Brain microvascular endothelial cell (primary cell): ENCODE measurements at regions not wholly inside any gene's neighbourhood (a gene's known extent, or its start where the extent isn't known, plus 50 kb on each side); places are given as distances from the start of the nearest gene placed in this dataset.

Experiments
- DNase-seq: peaks from one replicate; pipeline ENCODE4 v3.0.0-alpha.2; 2020
- H3K27ac ChIP-seq: fragments of 250-450 bp; sonication (Bioruptor Pico); 2 replicates; pipeline ENCODE4 v1.5.1; 2020; ENCODE audit warnings: mild to moderate bottlenecking, moderate library complexity
- H3K27me3 ChIP-seq: fragments of 250-450 bp; sonication (Bioruptor Pico); replicated peaks from 2 replicates; pipeline ENCODE4 v1.5.1; 2020; ENCODE audit warnings: mild to moderate bottlenecking
- H3K36me3 ChIP-seq: fragments of 250-450 bp; sonication (Bioruptor Pico); replicated peaks from 2 replicates; pipeline ENCODE4 v1.5.1; 2020; ENCODE audit warnings: mild to moderate bottlenecking
- H3K4me3 ChIP-seq: 2 replicates; pipeline ENCODE4 v1.5.1; 2011; ENCODE audit warnings: low read depth, mild to moderate bottlenecking, control low read depth, low read length, moderate library complexity
- CTCF ChIP-seq: IDR thresholded peaks from 2 replicates; pipeline ENCODE4 v1.5.1; 2011; ENCODE audit warnings: low read depth, mild to moderate bottlenecking, moderate library complexity, low read length, control low read depth, inconsistent platforms; ENCODE audit errors: missing control alignments
- in situ Hi-C: cut with HindIII; loops from 2 replicates; pipeline ENCODE4 v1.10.0; 2017; ENCODE audit warnings: low sequenced_read_pairs, low pct_ligation_motif_present

DNA sequence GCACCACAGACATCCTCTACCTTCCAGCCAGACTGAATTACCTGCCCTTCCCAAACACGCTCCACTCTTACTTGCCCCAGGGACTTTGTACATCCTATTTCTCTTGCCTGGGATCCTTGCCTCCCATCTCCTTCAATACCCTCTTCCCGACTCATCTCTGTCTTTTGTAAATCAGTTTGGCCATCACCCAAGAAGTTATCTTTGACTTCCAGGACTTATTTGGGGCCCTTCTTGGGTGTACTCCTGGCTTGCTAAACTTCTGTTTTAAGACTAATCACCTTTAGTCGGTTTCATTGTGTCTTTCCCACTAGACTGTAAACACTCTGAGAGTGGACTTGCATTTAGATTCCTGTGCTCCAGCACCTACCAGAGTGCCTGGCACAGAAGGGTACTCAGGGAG is 545.6 kb downstream of the ACTL7B start:
- H3K27me3 ChIP-seq: no peaks in the 10 kb centered on the region
- no peak overlapping the region for H3K4me3 ChIP-seq
- H3K27ac ChIP-seq: no peak overlapping the region
- in situ Hi-C loops: no loop called here
- no peak for TF ChIP-seq CTCF
- no peak for DNase-seq
- H3K36me3 ChIP-seq: no peaks in the 10 kb centered on the region

- in situ Hi-C loops: no loop called here
- no peaks in the 10 kb centered on the region for H3K36me3 ChIP-seq
- no peak overlapping the region for H3K27ac ChIP-seq
- H3K27me3 ChIP-seq: no peaks in the 10 kb centered on the region
- H3K4me3 ChIP-seq: no peak overlapping the region
- TF ChIP-seq CTCF: no peak
- DNase-seq: no peak
Measured at GRCh38 chr9:108300306-108301287, 555.2 kb downstream of the ACTL7B start.

DNA sequence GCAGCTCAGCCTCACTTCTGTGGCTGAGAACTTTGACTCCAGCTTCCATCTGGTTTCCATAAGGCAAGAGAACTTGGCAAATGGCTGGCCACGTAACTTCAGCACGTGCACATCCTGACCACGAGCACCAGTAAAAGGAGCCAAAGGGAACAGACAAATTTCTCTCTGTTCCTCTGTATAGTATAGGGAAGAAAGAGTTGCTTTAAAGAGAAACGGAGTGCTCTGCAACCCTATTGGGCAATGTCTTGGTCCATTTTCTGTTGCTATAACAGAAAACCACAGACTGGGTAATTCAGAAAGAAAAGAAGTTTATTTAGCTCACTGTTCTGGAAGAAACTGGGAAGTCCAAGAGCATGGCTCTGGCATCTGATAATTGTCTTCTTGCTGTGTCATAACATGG is 558.7 kb downstream of the ACTL7B start:
- Histone ChIP-seq H3K27me3 (no peaks in the 10 kb centered on the region), H3K36me3 (no peaks in the 10 kb centered on the region), H3K27ac (no peak overlapping the region), H3K4me3 (no peak overlapping the region)
- in situ Hi-C loops: no loop called here
- DNase-seq: no peak
- no peak for TF ChIP-seq CTCF

- TF ChIP-seq CTCF: no peak
- Histone ChIP-seq H3K4me3 (no peak overlapping the region), H3K27me3 (no peaks in the 10 kb centered on the region), H3K36me3 (no peaks in the 10 kb centered on the region), H3K27ac (no peak overlapping the region)
- DNase-seq: peak; percentile 53
- in situ Hi-C loops: no loop called here
Measured at GRCh38 chr9:108296056-108296455, 559.7 kb downstream of the ACTL7B start.

DNA sequence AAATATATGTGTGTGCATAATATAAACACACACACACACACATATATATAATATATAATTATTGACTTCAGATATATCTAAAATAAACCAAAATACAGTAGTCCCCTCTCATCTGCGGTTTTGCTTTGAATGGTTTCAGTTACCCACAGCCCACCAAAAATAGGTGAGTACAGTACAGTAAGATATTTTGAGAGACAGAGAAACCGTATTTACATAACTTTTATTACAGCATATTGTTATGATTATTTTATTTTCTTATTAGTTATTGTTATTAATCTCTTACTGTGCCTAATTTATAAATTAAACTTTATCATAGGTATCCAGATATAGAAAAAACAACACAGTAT is 564.2 kb downstream of the ACTL7B start:
- Histone ChIP-seq H3K36me3 (no peaks in the 10 kb centered on the region), H3K27me3 (no peaks in the 10 kb centered on the region), H3K27ac (no peak overlapping the region), H3K4me3 (no peak overlapping the region)
- in situ Hi-C loops: no loop called here
- no peak for TF ChIP-seq CTCF
- no peak for DNase-seq
